ENCODE measurements at regions not wholly inside any gene's neighbourhood (a gene's known extent, or its start where the extent isn't known, plus 50 kb on each side); places are given as distances from the start of the nearest gene placed in this dataset.

- no peak for DNase-seq
These were observed 897.0 kb upstream of the CELF2 start for GRCh38 chr10:10120671-10121070.

GRCh38 chr10:10125676-10126075 is 892.0 kb upstream of the CELF2 start:
- DNase-seq, result no peak

- DNase-seq, result no peak
These were observed 891.5 kb upstream of the CELF2 start for GRCh38 chr10:10126218-10126617.

- DNase-seq, result no peak
These were observed 889.3 kb upstream of the CELF2 start for GRCh38 chr10:10128387-10128786.

- no peak for DNase-seq
These were observed 887.0 kb upstream of the CELF2 start for GRCh38 chr10:10130686-10131085.

GRCh38 chr10:10132009-10132408 is 885.7 kb upstream of the CELF2 start:
- no peak for DNase-seq

- DNase-seq, result no peak
These were observed 884.4 kb upstream of the CELF2 start for GRCh38 chr10:10133281-10133680.

- no peak for DNase-seq
These were observed 879.0 kb upstream of the CELF2 start for GRCh38 chr10:10138685-10139084.

GRCh38 chr10:10141782-10142382 is 875.8 kb upstream of the CELF2 start:
- DNase-seq, result no peak

- DNase-seq, result no peak
These were observed 871.1 kb upstream of the CELF2 start for GRCh38 chr10:10146604-10147003.

GRCh38 chr10:10149899-10150298 is 867.8 kb upstream of the CELF2 start:
- no peak for DNase-seq

- DNase-seq, result no peak
These were observed 860.6 kb upstream of the CELF2 start for GRCh38 chr10:10156917-10157600.

GRCh38 chr10:10160821-10161312 is 856.8 kb upstream of the CELF2 start:
- DNase-seq, result no peak

- DNase-seq, result no peak
These were observed 852.8 kb upstream of the CELF2 start for GRCh38 chr10:10164848-10165247.

- DNase-seq, result no peak
These were observed 852.3 kb upstream of the CELF2 start for GRCh38 chr10:10165415-10165814.

GRCh38 chr10:10178476-10178875 is 839.2 kb upstream of the CELF2 start:
- DNase-seq, result no peak

- no peak for DNase-seq
These were observed 823.8 kb upstream of the CELF2 start for GRCh38 chr10:10193848-10194247.

- no peak for DNase-seq
These were observed 821.0 kb upstream of the CELF2 start for GRCh38 chr10:10196701-10197100.

- no peak for DNase-seq
These were observed 820.2 kb upstream of the CELF2 start for GRCh38 chr10:10197423-10197822.

GRCh38 chr10:10198363-10198762 is 819.3 kb upstream of the CELF2 start:
- DNase-seq, result no peak

GRCh38 chr10:10204415-10204814 is 813.3 kb upstream of the CELF2 start:
- DNase-seq, result no peak

GRCh38 chr10:10205906-10206305 is 811.8 kb upstream of the CELF2 start:
- DNase-seq, result no peak

GRCh38 chr10:10207538-10207937 is 810.1 kb upstream of the CELF2 start:
- no peak for DNase-seq

GRCh38 chr10:10208196-10208595 is 809.5 kb upstream of the CELF2 start:
- no peak for DNase-seq

GRCh38 chr10:10209167-10209566 is 808.5 kb upstream of the CELF2 start:
- DNase-seq, result no peak

Data from CD4-positive, alpha-beta T cell treated with Interleukin-17A for 4 hours (primary cell).